ENCODE measurements at regions not wholly inside any gene's neighbourhood (a gene's known extent, or its start where the extent isn't known, plus 50 kb on each side); places are given as distances from the start of the nearest gene placed in this dataset.

DNA sequence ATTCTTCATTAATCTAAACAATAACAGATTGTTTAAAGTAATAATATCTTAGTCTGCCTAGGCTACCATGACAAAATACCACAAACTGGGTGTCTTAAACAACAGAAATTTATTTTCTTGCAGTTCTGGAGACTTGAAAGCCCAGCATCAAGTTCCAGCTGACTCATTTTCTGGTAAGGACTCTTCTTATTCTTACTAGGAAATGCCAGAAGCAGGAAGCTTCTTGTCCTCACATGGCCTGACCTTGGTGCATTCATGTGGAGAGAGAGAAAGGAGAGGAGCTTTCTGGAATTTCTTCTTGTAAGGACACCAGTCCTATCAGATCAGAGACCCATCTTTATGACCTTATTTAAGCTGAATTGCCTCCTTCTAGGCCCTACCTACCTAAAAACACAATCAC, 110.5 kb downstream of the ANKRD60 start:
- no peak overlapping the region for H2BK12ac ChIP-seq (ENCODE audit: insufficient read length, low read depth, low read length)
- no peak for DNase-seq

More for the DNA sequence above, 110.5 kb downstream of the ANKRD60 start:
- H2AFZ ChIP-seq (ENCODE audit: low read length): no peak overlapping the region
- no peaks in the 10 kb centered on the region for H3K23me2 ChIP-seq (ENCODE audit: insufficient read length, low read depth, low read length, poor library complexity, severe bottlenecking)
- H4K20me1 ChIP-seq (ENCODE audit: control insufficient read depth, insufficient read depth, insufficient read length): no peaks in the 10 kb centered on the region
- Mint-ChIP-seq H3K4me1 (no peaks in the 10 kb centered on the region), H3K4me3 (no peak overlapping the region), H3K27ac (no peak overlapping the region), H3K9me3 (peaks cover 2 to 10% of the 10 kb centered on the region in 2 experiments; a peak in 3 of 5 replicates), H3K27me3 (ENCODE audit: low read depth) (peaks cover 6% of the 10 kb centered on the region), H3K36me3 (ENCODE audit: insufficient read depth in 1 of 3, low read depth in 3 of 3) (no peaks in the 10 kb centered on the region)
- no peak overlapping the region for H3K4me2 ChIP-seq (ENCODE audit: insufficient read depth, insufficient read length, low read length)
- no peak overlapping the region for H3K18ac ChIP-seq (ENCODE audit: insufficient read length, low read depth, low read length)
- no peak overlapping the region for H3K56ac ChIP-seq (ENCODE audit: insufficient read length, low read depth, low read length)
- H3K27me3 ChIP-seq (ENCODE audit: insufficient read depth, low read length): no peaks in the 10 kb centered on the region
- no peak overlapping the region for H3K14ac ChIP-seq (ENCODE audit: insufficient read depth, low read length)
- no peaks in the 10 kb centered on the region for H3K79me2 ChIP-seq (ENCODE audit: insufficient read depth, low read length)
- H4K8ac ChIP-seq (replicated peaks; ENCODE audit: insufficient read length, low read depth, low read length): no peak overlapping the region
- H2BK5ac ChIP-seq (ENCODE audit: insufficient read length, low read length): no peak overlapping the region
- H4K91ac ChIP-seq (ENCODE audit: insufficient read length, low read depth, low read length): no peak overlapping the region
- H3K9ac ChIP-seq (ENCODE audit: extremely low read depth, insufficient read length, low read length): no peak overlapping the region
- H3T11ph ChIP-seq (ENCODE audit: low read length): no peak overlapping the region
- no peaks in the 10 kb centered on the region for H3K79me1 ChIP-seq (ENCODE audit: insufficient read depth, low read depth, low read length, poor library complexity, severe bottlenecking)
- no peak overlapping the region for H2AK5ac ChIP-seq (ENCODE audit: insufficient read length, low read length)
- no peaks in the 10 kb centered on the region for H3K9me3 ChIP-seq (ENCODE audit: control insufficient read depth, low read depth, low read length)
- no peak overlapping the region for H3K4ac ChIP-seq (ENCODE audit: low read depth, low read length)
- TF ChIP-seq, protein P1, sequence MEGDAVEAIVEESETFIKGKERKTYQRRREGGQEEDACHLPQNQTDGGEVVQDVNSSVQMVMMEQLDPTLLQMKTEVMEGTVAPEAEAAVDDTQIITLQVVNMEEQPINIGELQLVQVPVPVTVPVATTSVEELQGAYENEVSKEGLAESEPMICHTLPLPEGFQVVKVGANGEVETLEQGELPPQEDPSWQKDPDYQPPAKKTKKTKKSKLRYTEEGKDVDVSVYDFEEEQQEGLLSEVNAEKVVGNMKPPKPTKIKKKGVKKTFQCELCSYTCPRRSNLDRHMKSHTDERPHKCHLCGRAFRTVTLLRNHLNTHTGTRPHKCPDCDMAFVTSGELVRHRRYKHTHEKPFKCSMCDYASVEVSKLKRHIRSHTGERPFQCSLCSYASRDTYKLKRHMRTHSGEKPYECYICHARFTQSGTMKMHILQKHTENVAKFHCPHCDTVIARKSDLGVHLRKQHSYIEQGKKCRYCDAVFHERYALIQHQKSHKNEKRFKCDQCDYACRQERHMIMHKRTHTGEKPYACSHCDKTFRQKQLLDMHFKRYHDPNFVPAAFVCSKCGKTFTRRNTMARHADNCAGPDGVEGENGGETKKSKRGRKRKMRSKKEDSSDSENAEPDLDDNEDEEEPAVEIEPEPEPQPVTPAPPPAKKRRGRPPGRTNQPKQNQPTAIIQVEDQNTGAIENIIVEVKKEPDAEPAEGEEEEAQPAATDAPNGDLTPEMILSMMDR (conservative IDR thresholded peaks at IDR 0.05): no peak
- no peaks in the 10 kb centered on the region; the same call in 1 of the 2 replicates for H3K4me1 ChIP-seq (ENCODE audit: insufficient read depth, low read length)
- H4K5ac ChIP-seq (ENCODE audit: insufficient read length, low read depth, low read length): no peak overlapping the region
- H2BK15ac ChIP-seq (ENCODE audit: low read depth, low read length): no peak overlapping the region
- H2BK120ac ChIP-seq (ENCODE audit: low read depth, low read length, poor library complexity, severe bottlenecking): no peak overlapping the region
- no peak overlapping the region for H2BK20ac ChIP-seq (ENCODE audit: low read depth, low read length, poor library complexity, severe bottlenecking)
- no peak overlapping the region for H3K27ac ChIP-seq (ENCODE audit: insufficient read length, low read depth, low read length)
- H3K23ac ChIP-seq (ENCODE audit: insufficient read length, low read depth, low read length): no peak overlapping the region
